Activated gamma-delta T cell treated with Interleukin-2 at 50 U/mL for 16 hours (primary cell): ENCODE measurements at regions not wholly inside any gene's neighbourhood (a gene's known extent, or its start where the extent isn't known, plus 50 kb on each side); places are given as distances from the start of the nearest gene placed in this dataset.
"Not testable (repeated sequence)": the region's sequence is repeated elsewhere in the genome, so short reads cannot be mapped to it uniquely, and the experiment has no call there.

Experiments used
- DNase-seq: peaks from one replicate; pipeline ENCODE4 v3.0.0-alpha.2; 2020

DNA sequence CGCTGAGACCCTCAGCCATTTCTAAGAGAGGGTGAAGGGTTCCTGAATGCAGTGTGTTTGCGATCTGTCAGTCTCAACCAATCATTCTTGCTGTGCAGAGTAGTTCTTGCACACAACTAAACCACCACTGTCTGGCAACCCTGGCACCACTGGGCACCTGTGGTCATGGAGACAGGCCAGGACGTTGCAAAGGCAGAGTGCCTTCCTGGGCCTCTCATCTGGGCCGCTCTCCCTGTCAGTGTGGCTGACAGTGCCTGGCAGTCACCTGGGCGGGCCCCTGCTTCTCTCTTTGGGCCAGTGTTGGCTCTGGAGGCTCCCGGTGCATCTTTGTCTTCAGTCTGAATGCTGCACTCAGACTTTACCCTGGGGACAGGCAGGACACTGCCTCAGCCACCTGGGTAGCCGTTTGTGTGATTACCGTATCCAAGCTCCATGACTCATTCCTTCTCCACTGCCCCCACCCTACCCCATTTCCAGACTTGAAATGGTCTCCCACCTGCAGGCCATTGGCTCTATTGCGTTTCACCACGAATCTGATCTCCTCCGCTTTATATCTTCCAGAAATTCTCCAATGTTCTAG is 104.6 kb upstream of the KLF13 start:
- DNase-seq = no peak

DNA sequence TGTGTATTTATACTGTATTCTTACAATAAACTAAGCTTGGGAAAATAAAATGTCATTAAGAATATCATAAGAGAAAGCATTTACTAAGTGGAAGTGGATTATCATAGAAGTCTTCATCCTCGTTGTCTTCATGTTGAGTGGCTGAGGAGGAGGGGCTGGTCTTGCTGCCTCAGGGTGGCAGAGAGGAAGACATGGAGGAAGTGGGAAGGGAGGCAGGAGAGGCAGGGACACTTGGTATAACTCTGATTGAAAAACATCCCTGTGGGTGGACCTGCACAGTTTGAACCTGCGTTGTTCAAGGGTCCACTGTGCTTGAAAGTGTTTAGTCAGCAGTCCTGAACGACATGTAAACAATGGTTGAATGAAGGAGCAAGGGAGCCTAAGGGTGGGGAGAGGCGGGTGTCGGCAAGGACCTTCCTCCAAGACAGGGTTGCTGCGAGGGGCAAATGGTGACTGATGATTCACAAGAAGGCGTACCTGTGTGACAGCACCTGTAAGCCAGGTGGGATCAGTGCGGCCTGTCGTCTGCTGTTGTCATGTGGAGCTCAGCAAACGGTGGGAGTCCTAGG is 103.8 kb upstream of the KLF13 start:
- no peak for DNase-seq

DNA sequence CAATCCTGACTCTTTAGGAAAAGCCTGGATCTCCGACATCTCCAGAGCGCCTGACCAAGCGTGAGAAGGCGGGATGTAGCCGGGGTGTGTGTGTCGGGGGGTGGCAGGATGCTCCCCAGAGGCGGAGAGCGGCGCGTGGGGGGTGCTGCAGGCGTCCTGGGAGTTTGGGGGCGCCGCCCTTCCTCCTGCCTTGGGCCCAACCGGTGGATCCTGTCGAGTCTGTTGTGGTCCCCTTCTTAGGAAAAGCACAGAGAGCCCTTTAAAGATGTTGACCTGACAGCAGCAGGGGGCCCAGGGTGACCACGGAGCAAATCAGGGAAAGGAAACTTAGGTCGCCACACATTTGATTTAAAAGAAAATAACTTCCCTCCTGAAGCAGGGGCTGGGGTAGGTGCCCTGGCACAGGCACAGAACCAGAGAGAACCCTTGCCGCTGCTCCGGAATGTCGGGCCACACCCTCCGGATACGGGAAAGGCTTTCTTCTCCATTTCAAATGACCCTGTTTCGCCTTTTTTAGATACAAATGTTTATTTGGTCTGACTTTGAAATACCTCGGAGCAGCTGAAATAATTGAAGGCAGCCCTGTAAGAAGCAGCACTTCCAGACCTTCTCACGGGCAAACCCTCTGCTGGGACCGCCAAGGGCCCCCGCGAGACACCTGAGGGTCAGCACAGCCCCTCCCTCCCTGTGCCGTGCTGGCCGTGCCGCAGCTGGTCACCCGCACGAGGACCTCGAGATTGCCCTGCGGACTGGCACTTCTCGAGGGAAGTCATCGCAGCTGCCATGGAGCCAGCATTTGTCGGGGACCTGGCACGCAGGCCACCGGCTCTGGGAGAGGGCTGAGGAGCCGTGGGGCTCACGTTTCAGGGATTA is 102.9 kb upstream of the KLF13 start:
- no peak for DNase-seq

DNA sequence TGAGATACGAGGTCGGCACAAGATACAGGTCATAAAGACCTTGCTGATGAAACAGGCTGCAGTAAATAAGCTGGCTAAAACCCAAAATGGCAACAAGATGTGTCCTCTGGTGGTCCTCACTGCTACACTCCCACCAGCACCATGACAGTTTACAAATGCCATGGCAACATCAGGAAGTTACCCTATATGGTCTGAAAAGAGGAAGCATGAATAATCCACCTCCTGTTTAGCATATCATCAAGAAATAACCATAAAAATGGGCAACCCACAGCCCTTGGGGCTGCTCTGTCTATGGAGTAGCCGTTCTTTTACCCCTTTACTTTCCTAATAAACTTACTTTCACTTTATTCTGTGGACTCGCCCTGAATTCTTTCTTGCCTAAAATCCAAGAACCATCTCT is 102.0 kb upstream of the KLF13 start:
- DNase-seq = not testable (repeated sequence)

DNA sequence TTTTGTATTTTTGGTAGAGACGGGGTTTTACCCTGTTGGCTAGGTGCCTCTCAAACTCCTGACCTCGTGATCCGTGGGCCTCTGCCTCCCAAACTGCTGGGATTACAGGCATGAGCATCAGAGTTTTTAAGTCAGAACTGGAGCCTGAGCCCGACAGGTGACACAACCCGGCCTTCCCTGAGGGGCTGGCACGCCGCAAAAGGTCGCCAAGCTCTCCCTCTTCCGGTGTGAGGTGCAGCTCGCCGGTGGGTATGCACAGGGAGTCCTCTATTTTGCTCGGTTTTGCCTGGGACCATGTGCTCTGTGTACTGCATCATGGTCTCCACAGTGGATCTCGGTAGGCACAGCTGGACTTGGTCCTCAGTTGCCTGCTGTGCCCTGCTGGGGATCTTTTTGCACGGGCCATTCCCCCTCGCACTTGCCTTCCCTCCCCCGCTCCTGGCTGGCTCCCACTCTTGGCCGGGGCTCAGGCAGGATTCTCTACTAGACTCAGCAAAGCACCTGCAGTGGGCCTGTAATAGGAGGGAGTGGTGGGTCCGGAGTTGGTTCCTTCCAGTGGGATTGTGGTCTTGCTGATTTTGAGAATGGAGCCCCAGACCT is 101.2 kb upstream of the KLF13 start:
- no peak for DNase-seq

DNA sequence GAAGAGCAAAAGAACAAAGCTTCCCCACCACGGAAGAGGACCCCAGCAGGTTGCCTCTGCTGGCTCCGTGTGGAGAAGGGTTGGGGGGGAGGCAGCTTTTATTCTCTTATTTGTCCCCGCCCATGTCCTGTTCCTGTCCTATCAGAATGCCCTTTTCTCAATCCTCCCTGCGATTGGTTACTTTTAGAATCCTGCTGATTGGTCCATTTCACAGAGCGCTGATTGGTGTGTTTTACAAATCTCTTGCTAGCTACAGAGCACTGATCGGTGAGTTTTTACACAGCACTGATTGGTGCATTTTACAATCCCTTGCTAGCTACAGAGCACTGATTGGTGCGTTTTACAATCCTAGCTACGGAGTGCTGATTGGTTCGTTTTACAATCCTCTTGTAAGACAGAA is 100.6 kb upstream of the KLF13 start:
- no peak for DNase-seq

DNA sequence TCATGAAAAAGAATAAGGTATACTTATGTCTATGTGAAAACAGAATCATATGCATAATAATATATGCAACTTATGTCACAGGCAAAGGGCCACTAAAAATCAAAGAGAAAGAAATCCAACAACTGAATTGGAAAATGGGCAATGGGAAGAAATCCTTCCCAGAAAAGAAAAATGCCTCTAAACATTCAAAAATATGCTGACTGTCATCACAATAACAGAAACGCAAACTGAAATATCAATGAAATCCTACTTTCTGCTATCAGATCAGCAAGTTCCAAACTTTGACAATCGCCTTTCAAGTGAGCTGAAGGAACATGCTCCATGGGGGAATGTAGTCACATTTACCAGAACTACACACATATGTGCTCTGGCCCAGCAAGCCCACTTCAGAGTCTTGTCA is 99.4 kb upstream of the KLF13 start:
- no peak for DNase-seq

DNA sequence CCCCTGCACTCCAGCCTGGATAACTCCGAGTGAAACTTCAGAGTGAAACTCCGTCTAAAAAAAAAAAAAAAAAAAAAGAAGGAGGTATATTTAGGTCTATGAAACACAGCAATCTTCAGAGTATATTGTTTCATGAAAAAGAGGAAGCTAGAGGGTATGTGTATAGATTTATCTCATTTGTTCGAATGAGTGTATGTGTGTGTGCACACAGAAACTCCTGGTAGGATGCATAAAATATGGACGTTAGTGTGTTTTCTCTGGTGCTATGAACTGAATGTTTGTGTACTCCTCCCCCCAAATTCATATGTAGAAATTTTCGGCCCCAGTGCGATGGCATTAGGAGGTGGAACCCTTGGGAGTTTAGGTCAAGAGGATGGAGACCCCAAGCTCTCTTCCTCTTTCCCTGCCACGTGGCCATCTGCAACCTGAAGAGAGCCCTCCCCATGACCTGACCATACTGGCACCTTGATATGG is 98.6 kb upstream of the KLF13 start:
- DNase-seq = no peak

DNA sequence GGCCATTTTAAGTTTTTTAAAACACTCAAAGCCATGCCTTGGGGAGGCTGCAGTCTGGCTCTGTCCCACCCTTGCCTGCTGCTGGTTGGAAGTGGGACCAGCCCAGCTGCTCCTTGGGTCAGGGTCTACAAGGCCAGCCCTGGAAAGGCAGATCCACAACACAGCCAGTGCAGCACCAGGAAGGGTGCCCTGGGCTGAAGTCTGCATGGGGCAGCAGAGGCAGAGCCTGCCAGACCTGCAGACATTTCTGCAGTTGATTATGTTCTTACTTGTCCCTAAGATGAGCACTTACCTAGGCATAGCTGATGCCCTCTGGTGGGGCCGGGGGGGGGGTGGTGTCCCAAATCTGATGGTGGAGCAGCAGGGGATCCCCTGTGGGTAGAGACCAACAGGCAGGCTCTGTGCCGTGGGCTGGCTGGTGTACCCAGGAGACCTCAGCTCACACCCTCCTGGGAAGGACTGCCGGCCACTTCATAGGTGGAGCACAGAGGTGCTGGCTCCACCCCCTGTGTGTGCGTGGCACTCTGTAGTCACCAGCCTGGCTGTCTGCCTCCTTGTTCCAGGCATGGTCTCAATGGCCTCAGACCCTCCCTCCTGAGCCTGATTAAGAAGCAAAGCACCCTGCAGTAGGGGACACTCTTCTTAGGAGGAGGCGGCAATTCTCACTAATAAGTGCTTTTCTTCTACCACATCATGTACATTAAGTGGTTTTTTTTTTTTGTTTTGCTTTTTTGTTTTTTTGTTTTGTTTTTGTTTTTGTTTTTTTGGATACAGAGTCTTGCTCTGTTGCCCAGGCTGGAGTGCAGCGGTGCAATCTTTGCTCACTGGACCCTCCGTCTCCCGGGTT is 97.4 kb upstream of the KLF13 start:
- no peak for DNase-seq

DNA sequence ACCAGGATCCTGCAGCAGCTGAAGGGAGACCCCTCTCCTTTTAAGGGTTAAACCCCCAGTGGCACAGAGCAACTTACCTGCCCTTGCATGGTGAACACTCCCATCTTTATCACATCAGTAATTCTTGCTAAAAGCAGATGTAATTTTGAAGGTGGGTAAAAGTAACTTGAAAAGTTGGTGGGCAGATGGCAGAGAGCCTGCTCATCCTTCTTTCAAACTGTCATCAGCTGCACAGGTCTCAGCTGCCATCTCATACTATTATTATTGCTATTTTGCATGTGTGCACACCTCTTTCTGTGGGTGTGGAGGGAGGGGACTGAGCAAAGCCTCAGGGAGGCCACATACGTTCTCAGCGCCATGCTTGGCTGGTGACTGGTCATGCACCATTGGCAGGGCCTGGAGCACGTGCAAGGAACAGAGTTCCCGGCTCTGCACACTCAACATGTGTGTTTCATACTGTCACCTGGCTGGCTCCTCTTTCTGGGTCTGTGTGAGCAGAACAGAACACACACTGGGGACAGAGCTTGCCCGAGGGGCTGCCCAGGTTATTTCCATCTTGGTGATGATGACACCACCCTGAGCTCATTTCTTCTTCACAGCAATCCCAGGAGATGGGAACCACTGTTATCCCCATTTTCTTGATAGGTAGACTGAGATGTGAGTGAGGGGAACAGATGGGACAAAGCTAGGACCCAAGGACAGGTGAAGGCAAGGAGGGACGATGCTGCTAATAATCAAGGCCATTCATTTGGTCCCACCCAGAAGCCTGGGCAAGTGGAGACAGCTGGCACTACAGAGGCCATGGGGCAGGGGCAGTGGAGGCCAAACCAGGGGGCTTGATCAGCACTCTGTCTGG is 95.8 kb upstream of the KLF13 start:
- DNase-seq = no peak

DNA sequence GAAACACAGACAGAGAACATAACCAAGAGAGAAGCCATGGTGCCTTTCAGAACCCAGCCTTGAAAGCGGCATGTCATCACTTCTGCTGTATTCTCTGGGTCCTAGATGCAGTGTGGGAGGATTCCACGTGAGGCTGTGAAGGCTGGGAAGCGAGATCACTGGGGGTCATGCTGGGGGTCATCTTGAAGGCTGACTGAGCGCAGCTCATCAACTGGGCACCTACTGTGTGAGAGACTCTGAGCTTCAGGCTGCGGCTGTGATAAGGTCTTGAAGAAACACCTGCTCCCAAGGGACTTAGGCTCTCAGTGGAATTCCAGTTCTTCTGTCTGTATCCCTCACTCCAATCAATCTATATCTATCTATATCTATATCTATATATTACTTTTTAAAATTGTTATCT is 91.8 kb upstream of the KLF13 start:
- no peak for DNase-seq

DNA sequence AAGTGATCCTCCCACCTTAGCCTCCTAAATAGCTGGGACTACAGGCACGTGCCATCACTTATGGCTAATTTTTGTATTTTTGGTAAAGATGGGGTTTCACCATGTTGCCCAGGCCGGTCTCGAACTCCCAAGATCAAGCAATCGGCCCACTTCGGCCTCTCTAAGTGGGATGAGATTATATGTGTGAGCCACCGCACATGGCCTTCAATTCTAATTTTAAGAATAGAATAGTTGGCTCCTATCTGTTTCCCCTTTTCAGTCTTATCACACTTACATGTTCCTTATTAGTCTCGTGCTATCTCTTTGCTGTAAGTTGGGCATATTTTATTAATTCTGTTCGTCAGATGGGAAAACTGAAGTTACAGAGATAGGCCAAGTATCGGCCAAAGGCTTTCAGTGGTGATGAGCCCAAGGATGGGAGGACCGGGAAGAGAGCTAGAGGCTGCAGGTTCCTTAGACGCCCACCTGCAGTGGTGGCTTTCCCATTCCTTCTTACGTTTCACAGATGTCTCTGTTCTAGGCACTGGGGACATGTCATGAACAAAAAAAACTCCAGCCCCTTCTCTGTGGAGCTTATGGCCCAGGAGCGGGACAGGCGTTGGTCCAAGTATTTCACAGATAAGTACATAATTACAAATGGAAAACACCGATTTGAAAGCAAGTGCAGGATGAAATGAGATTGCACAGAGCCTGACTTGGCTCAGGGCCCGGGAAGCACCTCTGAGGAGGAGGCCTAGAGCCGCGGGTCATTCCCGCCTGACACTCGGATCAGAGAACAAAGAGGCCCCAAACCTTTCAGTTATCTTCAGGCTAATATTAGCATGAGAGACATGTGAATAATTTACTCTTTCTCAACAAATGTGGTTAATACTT is 91.1 kb upstream of the KLF13 start:
- no peak for DNase-seq

DNA sequence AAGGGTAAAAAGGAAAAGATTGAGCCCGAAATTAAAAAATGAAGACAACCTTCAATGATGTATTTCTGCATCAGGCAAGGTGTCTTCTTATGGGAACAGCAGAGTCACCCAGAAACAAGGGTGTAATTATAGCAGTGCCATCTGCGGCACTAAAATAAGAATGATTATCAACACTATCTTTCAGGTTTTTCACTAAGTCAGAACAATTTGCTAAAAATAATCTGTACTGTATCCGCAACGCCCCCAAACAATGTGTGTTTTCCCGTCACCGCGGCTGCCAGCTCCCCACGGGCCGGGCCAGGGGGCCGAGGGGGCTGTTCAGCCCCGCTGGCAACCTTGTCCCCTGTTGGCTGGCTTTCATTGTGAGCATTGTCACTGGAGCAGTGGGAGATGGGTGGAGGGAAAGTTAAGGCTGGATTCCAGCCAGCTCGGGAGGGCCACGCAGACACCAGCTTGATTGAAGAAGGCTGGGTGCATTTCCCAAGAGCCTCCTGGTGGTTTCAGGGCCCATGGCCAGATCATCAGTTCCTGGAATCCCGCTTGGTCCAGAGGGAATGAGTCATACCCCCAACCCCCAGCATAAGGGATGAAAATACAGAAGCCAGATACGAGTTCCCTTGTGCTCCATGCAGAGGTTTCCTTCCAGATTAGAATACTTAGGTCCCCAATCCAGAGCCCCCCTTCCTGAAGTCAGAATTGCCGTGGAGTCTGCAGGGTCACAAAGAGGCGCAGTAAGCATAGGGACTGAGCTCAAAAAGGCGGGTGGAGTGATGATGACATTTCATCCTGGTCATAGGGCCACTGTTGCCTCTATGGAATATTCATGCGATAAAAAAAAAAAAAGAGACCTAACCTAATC is 90.2 kb upstream of the KLF13 start:
- no peak for DNase-seq

DNA sequence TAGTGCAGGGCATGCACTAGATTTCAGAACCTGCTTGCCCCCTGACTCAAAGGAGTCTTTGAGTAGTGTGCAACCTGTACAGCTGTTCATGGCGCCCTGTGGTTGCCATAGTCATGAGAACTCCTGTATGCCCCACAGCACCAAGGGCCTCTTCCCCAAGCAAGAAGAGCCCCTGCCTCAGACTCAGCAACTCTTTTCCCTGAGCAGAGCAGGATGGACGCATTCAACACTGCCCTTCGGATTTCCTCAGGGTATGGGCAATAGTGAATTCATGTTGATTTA is 89.7 kb upstream of the KLF13 start:
- no peak for DNase-seq

DNA sequence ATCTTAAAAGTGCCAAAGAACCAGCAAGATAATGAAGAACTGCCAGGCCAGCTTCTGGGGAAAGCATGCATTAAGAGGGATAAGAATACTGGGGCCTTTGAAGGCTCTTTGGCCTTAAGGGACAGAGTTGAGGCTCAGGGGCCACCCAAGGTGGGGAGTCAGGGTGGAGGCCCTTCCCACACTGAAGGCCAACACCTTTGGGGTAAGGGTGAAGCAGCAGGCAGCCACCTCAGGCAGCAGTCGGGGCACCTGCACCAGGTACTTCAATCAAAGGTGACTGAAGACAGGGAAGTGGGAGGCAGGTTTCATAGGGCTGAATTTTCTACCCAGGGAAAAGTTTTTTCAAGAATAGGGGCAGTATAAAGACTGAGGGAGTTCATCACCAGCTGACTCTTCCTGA is 87.7 kb upstream of the KLF13 start:
- DNase-seq = no peak

DNA sequence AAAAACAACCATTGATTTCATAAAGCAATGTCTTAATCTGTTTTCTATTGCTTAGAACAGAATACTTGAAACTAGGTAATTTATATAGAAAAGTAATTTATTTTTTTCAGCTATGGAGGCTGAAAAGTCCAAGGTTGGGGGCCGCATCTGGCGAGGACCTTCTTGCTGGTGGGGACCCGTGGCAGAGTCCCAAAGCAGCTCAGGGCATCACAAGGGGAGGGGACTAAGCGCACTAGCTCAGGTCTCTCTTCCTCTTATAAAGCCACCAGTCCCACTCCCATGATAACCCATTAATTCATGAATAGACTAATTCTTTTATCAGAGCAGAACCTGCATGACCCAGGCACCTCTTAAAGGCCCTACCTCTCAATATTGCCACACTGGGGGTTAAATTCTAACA is 87.2 kb upstream of the KLF13 start:
- DNase-seq = no peak

DNA sequence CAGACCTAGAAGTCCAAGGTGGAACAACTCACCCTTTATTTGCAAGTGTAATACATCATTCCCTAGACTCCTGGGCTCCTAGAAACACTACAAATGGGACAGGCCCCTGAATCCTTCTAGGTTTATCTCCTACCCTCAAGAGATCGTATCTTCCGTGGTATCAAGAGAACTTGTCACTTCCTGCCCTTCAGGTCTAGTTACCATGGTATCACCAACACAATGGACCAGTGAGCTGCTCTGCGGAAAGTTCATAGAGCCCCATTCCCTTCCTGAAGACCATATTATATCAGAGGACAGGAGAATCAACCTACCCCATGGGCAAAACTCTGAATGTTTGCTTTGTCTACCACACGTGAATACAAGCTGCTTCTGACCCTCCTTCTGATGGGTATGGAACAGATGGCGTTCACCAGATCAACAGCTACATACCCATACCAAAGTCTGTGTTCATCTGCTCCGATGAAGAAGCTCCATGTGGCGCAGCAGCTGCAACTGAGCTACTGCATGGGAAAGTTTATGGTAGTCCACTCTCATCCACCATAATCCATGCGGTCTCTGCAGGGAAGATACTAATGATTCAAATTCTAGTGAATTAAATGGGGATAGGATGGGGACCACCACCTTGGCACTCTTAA is 84.6 kb upstream of the KLF13 start:
- DNase-seq = no peak

DNA sequence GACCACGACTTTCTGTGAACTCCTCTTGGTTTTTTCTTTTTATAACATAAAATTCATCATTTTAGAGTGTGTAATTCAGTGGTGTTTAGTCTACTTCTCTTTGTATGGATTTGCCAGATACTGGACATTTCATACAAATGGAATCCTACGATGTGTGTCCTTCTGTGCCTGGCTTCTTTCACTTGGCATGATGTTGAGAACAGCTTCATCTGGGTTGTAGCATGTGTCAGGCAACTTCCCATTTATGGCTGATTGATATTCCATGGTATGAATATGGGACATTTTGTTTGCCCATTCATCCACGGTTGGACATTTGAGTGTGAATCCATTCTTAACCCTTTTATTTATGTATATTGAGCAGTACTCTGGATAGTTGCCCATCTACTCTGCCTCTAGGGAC is 82.7 kb upstream of the KLF13 start:
- DNase-seq = no peak

DNA sequence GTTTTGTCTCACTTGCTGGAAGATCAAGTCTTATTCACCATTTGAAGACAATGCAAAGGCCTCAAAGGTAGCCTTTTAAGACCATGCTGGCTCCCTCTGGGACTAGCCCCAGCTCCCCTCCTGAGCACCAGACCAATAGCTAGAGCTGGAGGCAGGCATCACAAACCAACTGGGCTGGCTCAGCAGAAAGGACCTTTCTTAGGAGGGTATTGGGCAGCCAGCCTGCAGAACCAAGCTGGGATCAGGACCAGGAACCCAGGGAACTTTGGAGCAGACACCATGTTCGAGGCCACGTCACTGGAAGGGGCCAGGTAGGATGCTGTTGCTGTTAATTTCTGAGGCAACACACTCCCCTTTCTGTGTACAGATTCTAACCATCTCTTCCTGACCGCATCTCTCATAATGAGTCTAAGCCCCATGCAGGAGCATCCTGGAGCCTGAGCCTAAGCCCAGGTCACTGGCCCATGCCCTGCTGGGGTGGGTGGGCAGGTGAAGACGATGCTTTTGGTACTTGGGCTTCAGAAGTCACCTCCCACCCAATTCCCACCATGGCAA is 81.4 kb upstream of the KLF13 start:
- no peak for DNase-seq
